ENCODE measurements at regions not wholly inside any gene's neighbourhood (a gene's known extent, or its start where the extent isn't known, plus 50 kb on each side); places are given as distances from the start of the nearest gene placed in this dataset.
A peak's percentile ranks its signal among the peaks of the same experiment; 100 is the strongest.
"Not testable (repeated sequence)": the region's sequence is repeated elsewhere in the genome, so short reads cannot be mapped to it uniquely, and the experiment has no call there.

- no peak overlapping the region for H3K4me3 ChIP-seq (replicated peaks in 1 of 2; ENCODE audit: low read depth in 1 of 2, low read length in 2 of 2)
- TF ChIP-seq JUND (IDR thresholded peaks at IDR 0.05): no peak
- no peak for TF ChIP-seq EGR1 (IDR thresholded peaks at IDR 0.05; ENCODE audit: low read depth)
- TF ChIP-seq ATF3 (IDR thresholded peaks at IDR 0.05): no peak
- no peak for TF ChIP-seq MAX (IDR thresholded peaks at IDR 0.05)
- no peak for TF ChIP-seq YY1 (IDR thresholded peaks at IDR 0.05; ENCODE audit: extremely low read depth, insufficient replicate concordance, low read depth, low read length)
- TF ChIP-seq RAD21 (IDR thresholded peaks at IDR 0.05; ENCODE audit: low read depth): 0 out of 2 replicates have a peak, but pooled peaks have one; percentile 19
- H3K9me2 ChIP-seq (ENCODE audit: insufficient read depth): no peaks in the 10 kb centered on the region
- H3K36me3 ChIP-seq (ENCODE audit: control insufficient read depth in 1 of 2, insufficient read depth in 2 of 2, low read length in 2 of 2): no peaks in the 10 kb centered on the region
- H2AFZ ChIP-seq (ENCODE audit: low read depth, low read length, poor library complexity, severe bottlenecking): no peak overlapping the region
- no peaks in the 10 kb centered on the region for H3K27me3 ChIP-seq (ENCODE audit: insufficient read depth, low read length)
- no peaks in the 10 kb centered on the region for H3K9me3 ChIP-seq (ENCODE audit: control insufficient read depth in 1 of 2, insufficient read depth in 1 of 2, low read depth in 1 of 2, low read length in 2 of 2)
- POLR2A ChIA-PET: no interaction called here
- no peak overlapping the region for H3K4me2 ChIP-seq (ENCODE audit: low read length)
- H3K4me1 ChIP-seq (ENCODE audit: control insufficient read depth in 1 of 2, insufficient read depth in 2 of 2, low read length in 2 of 2): no peaks in the 10 kb centered on the region
- no peak for ATAC-seq
- H3K9ac ChIP-seq (ENCODE audit: low read length): no peak overlapping the region
- RAD21 ChIA-PET (ENCODE audit: low non-redundant PET in 1 of 2, low total read pairs in 2 of 2, uncharacterized antibody in 2 of 2, unreplicated experiment in 2 of 2): no interaction called here
- H3K79me2 ChIP-seq (ENCODE audit: insufficient read depth, low read length): no peaks in the 10 kb centered on the region
- no peaks in the 10 kb centered on the region for H4K20me1 ChIP-seq (ENCODE audit: insufficient read depth)
- BruUV-seq (replicated peaks): no TSS peak
- intact Hi-C loops (cut with micrococcal nuclease): no loop called here
- no peak overlapping the region for H3K27ac ChIP-seq (ENCODE audit: low read depth, low read length)
- DNase-seq (ENCODE audit: low read depth, low spot score): no peak
- CTCF ChIA-PET: no interaction called here
These were observed 96.9 kb upstream of the FOXQ1 start for GRCh38 chr6:1215023-1215422.

- Histone ChIP-seq H3K4me1 (ENCODE audit: control insufficient read depth in 1 of 2, insufficient read depth in 2 of 2, low read length in 2 of 2) (no peaks in the 10 kb centered on the region), H4K20me1 (ENCODE audit: insufficient read depth) (no peaks in the 10 kb centered on the region), H3K9me3 (ENCODE audit: control insufficient read depth in 1 of 2, insufficient read depth in 1 of 2, low read depth in 1 of 2, low read length in 2 of 2) (no peaks in the 10 kb centered on the region), H3K27me3 (ENCODE audit: insufficient read depth, low read length) (no peaks in the 10 kb centered on the region), H3K9ac (ENCODE audit: low read length) (no peak overlapping the region), H3K9me2 (ENCODE audit: insufficient read depth) (no peaks in the 10 kb centered on the region), H3K4me3 (replicated peaks in 1 of 2; ENCODE audit: low read depth in 1 of 2, low read length in 2 of 2) (no peak overlapping the region), H3K4me2 (ENCODE audit: low read length) (no peak overlapping the region), H3K27ac (ENCODE audit: low read depth, low read length) (no peak overlapping the region), H3K36me3 (ENCODE audit: control insufficient read depth in 1 of 2, insufficient read depth in 2 of 2, low read length in 2 of 2) (no peaks in the 10 kb centered on the region), H3K79me2 (ENCODE audit: insufficient read depth, low read length) (no peaks in the 10 kb centered on the region), H2AFZ (ENCODE audit: low read depth, low read length, poor library complexity, severe bottlenecking) (no peak overlapping the region)
- BruUV-seq (replicated peaks): no TSS peak
- DNase-seq (ENCODE audit: low read depth, low spot score): no peak
- ATAC-seq: no peak
- ChIA-PET CTCF (no interaction called here), POLR2A (no interaction called here), RAD21 (ENCODE audit: low non-redundant PET in 1 of 2, low total read pairs in 2 of 2, uncharacterized antibody in 2 of 2, unreplicated experiment in 2 of 2) (no interaction called here)
- intact Hi-C loops (cut with micrococcal nuclease): no loop called here
- TF ChIP-seq REST (IDR thresholded peaks at IDR 0.05; ENCODE audit: low read depth) (no peak), EZH2phosphoT487 (IDR thresholded peaks at IDR 0.05; ENCODE audit: borderline replicate concordance) (no peak), POLR2A (IDR thresholded peaks at IDR 0.05; ENCODE audit: borderline replicate concordance, extremely low read depth, insufficient read depth, insufficient read length) (no peak), EGR1 (IDR thresholded peaks at IDR 0.05; ENCODE audit: low read depth) (no peak)
These were observed 99.0 kb upstream of the FOXQ1 start for GRCh38 chr6:1212919-1213318.

GRCh38 chr6:1212138-1212537 is 99.8 kb upstream of the FOXQ1 start:
- intact Hi-C loops (cut with micrococcal nuclease); H3K4me2 ChIP-seq (ENCODE audit: low read length); H3K9ac ChIP-seq (ENCODE audit: low read length); H3K36me3 ChIP-seq (ENCODE audit: control insufficient read depth in 1 of 2, insufficient read depth in 2 of 2, low read length in 2 of 2); H3K79me2 ChIP-seq (ENCODE audit: insufficient read depth, low read length); H3K9me2 ChIP-seq (ENCODE audit: insufficient read depth); H3K4me1 ChIP-seq (ENCODE audit: control insufficient read depth in 1 of 2, insufficient read depth in 2 of 2, low read length in 2 of 2); RAD21 ChIA-PET (ENCODE audit: low non-redundant PET in 1 of 2, low total read pairs in 2 of 2, uncharacterized antibody in 2 of 2, unreplicated experiment in 2 of 2); H3K9me3 ChIP-seq (ENCODE audit: control insufficient read depth in 1 of 2, insufficient read depth in 1 of 2, low read depth in 1 of 2, low read length in 2 of 2); DNase-seq (ENCODE audit: low read depth, low spot score); H2AFZ ChIP-seq (ENCODE audit: low read depth, low read length, poor library complexity, severe bottlenecking); POLR2A ChIA-PET; H4K20me1 ChIP-seq (ENCODE audit: insufficient read depth); H3K27ac ChIP-seq (ENCODE audit: low read depth, low read length); ATAC-seq; BruUV-seq (replicated peaks); H3K4me3 ChIP-seq (replicated peaks in 1 of 2; ENCODE audit: low read depth in 1 of 2, low read length in 2 of 2); H3K27me3 ChIP-seq (ENCODE audit: insufficient read depth, low read length); CTCF ChIA-PET: not testable (repeated sequence)
